ENCODE measurements at regions not wholly inside any gene's neighbourhood (a gene's known extent, or its start where the extent isn't known, plus 50 kb on each side); places are given as distances from the start of the nearest gene placed in this dataset.

GRCh38 chr6:169847141-169847674 is 95.8 kb downstream of the ERMARD start:
- no peak for DNase-seq (ENCODE audit: low read depth)

GRCh38 chr6:169846286-169847056 is 95.0 kb downstream of the ERMARD start:
- DNase-seq (ENCODE audit: low read depth): no peak

GRCh38 chr6:169845426-169846285 is 94.2 kb downstream of the ERMARD start:
- no peak for DNase-seq (ENCODE audit: low read depth)

DNA sequence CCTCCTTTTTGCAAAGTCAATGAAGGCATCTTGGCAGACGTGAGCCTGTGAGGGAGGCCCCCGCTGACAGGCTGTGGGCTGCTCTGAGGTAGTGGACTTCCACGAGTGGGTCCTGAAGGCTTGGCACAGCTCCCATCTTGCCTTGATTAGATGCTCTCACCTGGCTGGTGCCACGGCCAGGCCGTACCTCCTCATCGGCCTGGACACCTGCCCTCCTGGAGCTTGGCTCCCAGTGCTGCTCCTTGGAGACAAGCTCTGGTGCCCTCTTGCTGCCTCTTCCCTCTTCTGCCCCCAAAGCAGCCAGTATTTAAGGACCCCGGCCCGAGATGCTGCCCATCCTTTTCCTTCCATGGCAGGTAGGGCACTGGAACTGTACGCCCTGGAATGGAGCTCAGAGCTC is 93.5 kb downstream of the ERMARD start:
- DNase-seq (ENCODE audit: low read depth): no peak

DNA sequence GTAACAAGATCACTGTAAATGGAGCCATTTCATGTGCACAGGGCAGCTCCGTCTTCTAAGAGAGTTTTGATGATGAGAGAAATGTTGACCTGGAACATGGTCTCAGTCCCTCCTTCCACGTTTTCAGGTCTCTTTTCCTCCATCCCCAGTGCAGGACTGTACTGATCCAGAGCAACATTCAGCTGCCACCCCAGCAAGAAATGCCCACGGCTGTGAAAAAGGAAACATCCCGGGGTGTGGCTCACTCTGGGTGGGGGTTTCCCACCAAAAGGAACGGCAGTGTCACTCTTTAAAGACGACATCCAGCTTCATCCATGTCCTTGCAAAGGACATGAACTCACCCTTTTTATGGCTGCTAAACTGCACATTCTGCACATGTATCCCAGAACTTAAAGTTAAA is 92.6 kb downstream of the ERMARD start:
- no peak for DNase-seq (ENCODE audit: low read depth)

DNA sequence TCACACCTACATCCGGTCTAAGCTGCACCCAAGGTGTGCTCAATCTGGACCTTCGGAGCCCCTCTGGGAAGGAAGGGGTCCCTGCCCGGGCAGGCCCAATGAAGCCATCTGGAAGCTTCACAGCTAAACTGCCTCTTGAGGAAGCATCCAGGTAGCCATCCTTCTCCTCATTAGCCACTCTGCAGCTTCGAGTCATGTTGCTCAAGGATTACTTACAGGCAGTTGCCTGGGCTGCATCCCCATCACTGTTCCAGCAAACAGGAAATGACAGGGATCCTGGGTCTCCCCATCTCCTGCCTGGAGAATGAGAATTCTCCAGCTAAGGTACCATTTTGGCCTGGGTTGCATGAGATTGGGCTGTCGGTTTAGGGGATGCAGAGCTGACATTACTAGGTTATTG is 91.7 kb downstream of the ERMARD start:
- DNase-seq (ENCODE audit: low read depth): no peak

DNA sequence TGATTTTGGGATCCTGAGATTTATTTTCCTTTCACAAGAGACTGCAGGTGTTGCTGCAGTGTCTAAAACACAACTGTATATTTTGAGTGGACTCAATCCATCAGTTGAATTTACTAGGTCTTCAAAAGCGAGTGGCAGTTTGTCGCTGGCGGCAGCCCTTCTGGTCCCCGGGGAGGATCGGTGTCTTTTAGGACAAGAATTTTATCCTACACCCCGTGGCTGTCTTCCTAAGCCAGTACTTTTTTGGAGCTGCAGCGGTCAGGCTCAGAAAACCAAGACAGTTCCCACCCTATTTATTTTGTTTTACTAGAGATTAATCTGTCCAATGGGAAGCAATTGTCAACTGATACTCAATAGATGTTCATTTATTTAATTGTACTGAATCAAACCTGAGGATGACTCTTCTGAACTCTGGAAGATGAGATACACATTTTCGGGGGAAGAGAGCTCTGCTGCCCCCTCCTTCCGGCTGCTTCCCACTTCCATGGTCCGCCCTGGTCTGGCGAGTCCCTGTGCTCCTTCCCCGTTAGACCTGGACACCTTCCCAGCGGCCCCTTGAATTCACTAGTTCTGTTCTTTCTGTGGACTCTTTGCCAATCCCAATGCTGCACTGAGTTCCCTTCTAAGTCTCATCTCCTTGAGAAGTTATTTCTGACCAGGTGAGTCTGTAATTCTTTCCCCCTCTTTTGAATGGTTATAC is 90.6 kb downstream of the ERMARD start:
- DNase-seq (ENCODE audit: low read depth): no peak

GRCh38 chr6:169841251-169841650 is 89.8 kb downstream of the ERMARD start:
- DNase-seq (ENCODE audit: low read depth): no peak

- no peak for DNase-seq (ENCODE audit: low read depth)
Observed at GRCh38 chr6:169839898-169840631, 88.6 kb downstream of the ERMARD start.

DNA sequence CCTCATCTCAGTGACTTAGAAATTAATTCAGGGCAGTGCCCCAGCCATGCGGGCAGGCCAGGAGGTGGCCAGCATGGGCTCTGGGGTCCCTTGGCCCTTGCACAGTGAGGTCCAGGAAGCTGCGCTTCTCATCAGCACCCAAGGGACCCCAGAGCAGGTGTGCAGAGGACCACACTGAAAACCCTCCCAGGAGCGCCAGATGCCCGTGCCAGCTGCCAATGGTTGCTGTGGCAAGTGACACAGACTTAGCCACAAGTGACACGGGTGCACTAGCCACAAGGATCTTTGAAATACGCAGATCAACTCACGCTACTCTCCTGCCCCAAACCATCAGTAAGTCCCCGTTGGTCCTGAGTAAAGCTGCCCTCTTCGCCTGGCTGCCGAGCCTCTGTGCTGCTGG is 88.1 kb downstream of the ERMARD start:
- DNase-seq (ENCODE audit: low read depth): no peak

DNA sequence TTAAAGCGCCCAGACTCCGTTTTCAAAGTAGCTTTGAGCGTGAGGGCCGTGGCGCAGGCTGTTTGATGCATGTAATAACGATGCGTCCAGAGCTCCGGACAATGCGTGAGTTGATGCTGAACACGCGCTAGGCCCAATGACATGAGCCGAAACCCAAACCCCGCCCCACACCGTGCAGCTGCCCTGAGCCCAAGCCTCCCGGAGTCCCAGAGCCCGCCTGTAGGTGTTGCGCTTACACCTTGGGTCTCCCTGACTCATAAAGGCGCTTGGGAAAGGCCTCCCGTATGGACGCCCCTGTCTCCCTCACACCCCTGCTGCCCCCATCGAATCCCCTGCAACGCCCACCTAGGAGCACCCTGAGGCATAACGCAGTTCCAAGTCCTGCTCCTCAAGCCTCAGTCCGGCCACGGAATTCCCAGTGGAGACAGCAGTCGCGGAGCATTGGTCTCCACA is 87.6 kb downstream of the ERMARD start:
- no peak for DNase-seq (ENCODE audit: low read depth)

- DNase-seq (ENCODE audit: low read depth): no peak
Observed at GRCh38 chr6:169838346-169839028, 87.1 kb downstream of the ERMARD start.

- DNase-seq (ENCODE audit: low read depth): no peak
Observed at GRCh38 chr6:169837529-169838250, 86.3 kb downstream of the ERMARD start.

DNA sequence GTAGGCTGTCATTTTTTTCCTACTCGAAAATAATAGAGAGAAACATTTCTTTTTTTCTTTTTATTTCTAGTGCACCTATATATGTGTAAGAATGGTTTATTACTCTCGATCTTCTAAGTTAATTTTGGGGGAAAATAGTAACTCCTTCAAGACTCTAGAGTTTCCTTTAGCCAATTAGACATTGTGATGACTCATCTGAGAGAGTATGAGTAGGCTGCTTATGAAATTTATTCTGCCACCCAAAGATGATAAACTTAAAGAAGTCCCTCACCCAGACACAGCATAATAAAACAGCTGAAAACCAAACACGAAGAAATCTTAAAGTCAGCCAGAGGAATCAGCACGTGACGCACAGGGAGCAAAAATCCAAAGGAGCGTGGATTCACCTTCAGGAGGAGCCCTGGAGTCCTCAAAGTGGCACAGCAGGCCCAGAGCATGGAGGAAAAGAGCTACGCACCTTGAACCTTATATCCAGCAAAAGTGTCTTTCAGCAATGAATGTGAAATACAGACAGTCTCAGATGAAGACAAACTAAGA is 81.9 kb downstream of the ERMARD start:
- no peak for DNase-seq (ENCODE audit: low read depth)

GRCh38 chr6:169832247-169832948 is 81.0 kb downstream of the ERMARD start:
- no peak for DNase-seq (ENCODE audit: low read depth)

- DNase-seq (ENCODE audit: low read depth): peak; percentile 46
Observed at GRCh38 chr6:169831450-169832246, 80.2 kb downstream of the ERMARD start.

Data from T follicular helper cell (primary cell).